Stimulated activated CD4-positive, alpha-beta T cell treated with anti-CD3 and anti-CD28 coated beads, TNF-alpha, amount 100 ng/mL, for 24 hours (primary cell): ENCODE measurements at regions not wholly inside any gene's neighbourhood (a gene's known extent, or its start where the extent isn't known, plus 50 kb on each side); places are given as distances from the start of the nearest gene placed in this dataset.
"Not testable (repeated sequence)": the region's sequence is repeated elsewhere in the genome, so short reads cannot be mapped to it uniquely, and the experiment has no call there.

Experiments
- DNase-seq, 3 experiments: peaks; one replicate each; pipeline ENCODE4 v3.0.0-alpha.2; 2020; ENCODE audit warnings: low read depth in 3 of 3

GRCh38 chr2:121132054-121132761, 152.8 kb downstream of the TFCP2L1 start:
- DNase-seq, result no peak

GRCh38 chr2:121132762-121133107, 152.3 kb downstream of the TFCP2L1 start:
- no peak for DNase-seq

- DNase-seq, result no peak
These were observed 151.3 kb downstream of the TFCP2L1 start for GRCh38 chr2:121133551-121134319.

GRCh38 chr2:121134728-121135127, 150.3 kb downstream of the TFCP2L1 start:
- DNase-seq, result no peak

GRCh38 chr2:121135168-121135853, 149.7 kb downstream of the TFCP2L1 start:
- no peak for DNase-seq

- DNase-seq, result no peak
These were observed 148.7 kb downstream of the TFCP2L1 start for GRCh38 chr2:121136323-121136722.

GRCh38 chr2:121137571-121137970, 147.4 kb downstream of the TFCP2L1 start:
- DNase-seq, result no peak

- DNase-seq, result no peak
These were observed 144.3 kb downstream of the TFCP2L1 start for GRCh38 chr2:121140734-121141133.

GRCh38 chr2:121142452-121142851, 142.6 kb downstream of the TFCP2L1 start:
- no peak for DNase-seq

- DNase-seq, result no peak
These were observed 140.9 kb downstream of the TFCP2L1 start for GRCh38 chr2:121144111-121144510.

- DNase-seq, result no peak
These were observed 138.4 kb downstream of the TFCP2L1 start for GRCh38 chr2:121146630-121147029.

GRCh38 chr2:121147766-121148165, 137.2 kb downstream of the TFCP2L1 start:
- DNase-seq, result no peak

- DNase-seq, result no peak
These were observed 136.5 kb downstream of the TFCP2L1 start for GRCh38 chr2:121148481-121148880.

GRCh38 chr2:121149384-121149783, 135.6 kb downstream of the TFCP2L1 start:
- no peak for DNase-seq

GRCh38 chr2:121150126-121150525, 134.9 kb downstream of the TFCP2L1 start:
- no peak for DNase-seq

GRCh38 chr2:121150713-121151112, 134.3 kb downstream of the TFCP2L1 start:
- no peak for DNase-seq

GRCh38 chr2:121151311-121152109, 133.5 kb downstream of the TFCP2L1 start:
- DNase-seq, result no peak

- no peak for DNase-seq
These were observed 132.1 kb downstream of the TFCP2L1 start for GRCh38 chr2:121152861-121153260.

GRCh38 chr2:121153516-121153915, 131.5 kb downstream of the TFCP2L1 start:
- DNase-seq, result no peak

- DNase-seq, result no peak
These were observed 129.4 kb downstream of the TFCP2L1 start for GRCh38 chr2:121155502-121156056.

GRCh38 chr2:121157481-121157880, 127.5 kb downstream of the TFCP2L1 start:
- not testable (repeated sequence) for DNase-seq
